Loucy (cell line): ENCODE measurements at regions not wholly inside any gene's neighbourhood (a gene's known extent, or its start where the extent isn't known, plus 50 kb on each side); places are given as distances from the start of the nearest gene placed in this dataset.
A peak's percentile ranks its signal among the peaks of the same experiment; 100 is the strongest.

Source experiments
- H2AFZ ChIP-seq: fragments of 200-600 bp; sonication (generic); 2 replicates; pipeline ENCODE4 v1.6.0; 2016; ENCODE audit warnings: antibody characterized with exemption, mild to moderate bottlenecking, low read length, moderate library complexity
- H3F3A ChIP-seq: fragments of 200-600 bp; 2 replicates; pipeline ENCODE4 v1.6.0; 2016; ENCODE audit warnings: antibody characterized with exemption, low read depth, mild to moderate bottlenecking
- H3K27me3 ChIP-seq: fragments of 200-600 bp; sonication (generic); 2 replicates; pipeline ENCODE4 v1.6.1; 2014; ENCODE audit warnings: low read length, mild to moderate bottlenecking; ENCODE audit not compliant: insufficient read depth, poor library complexity, severe bottlenecking
- H3K36me3 ChIP-seq: fragments of 200-600 bp; sonication (generic); 2 replicates; pipeline ENCODE4 v1.6.1; 2016; ENCODE audit warnings: low read length; ENCODE audit not compliant: insufficient read depth
- H3K4me1 ChIP-seq: fragments of 200-600 bp; sonication (generic); 2 replicates; pipeline ENCODE4 v1.5.1; 2014; ENCODE audit warnings: low read length, mild to moderate bottlenecking; ENCODE audit not compliant: insufficient read depth, poor library complexity, severe bottlenecking
- H3K4me2 ChIP-seq: fragments of 200-600 bp; sonication (generic); 2 replicates; pipeline ENCODE4 v1.6.0; 2014; ENCODE audit warnings: antibody characterized with exemption, low read length, low read depth, mild to moderate bottlenecking; ENCODE audit not compliant: poor library complexity, severe bottlenecking
- H3K4me3 ChIP-seq: fragments of 200-600 bp; sonication (generic); 2 replicates; pipeline ENCODE4 v1.5.1; 2014; ENCODE audit warnings: low read length, mild to moderate bottlenecking, mixed read lengths; ENCODE audit not compliant: poor library complexity, severe bottlenecking
- H3K79me2 ChIP-seq: fragments of 200-600 bp; sonication (generic); 2 replicates; pipeline ENCODE4 v1.6.1; 2014; ENCODE audit warnings: low read length; ENCODE audit not compliant: insufficient read depth
- H3K9ac ChIP-seq: fragments of 200-600 bp; sonication (generic); 2 replicates; pipeline ENCODE4 v1.6.0; 2014; ENCODE audit warnings: mild to moderate bottlenecking, low read depth, low read length, moderate library complexity; ENCODE audit not compliant: poor library complexity, severe bottlenecking
- H3K9me2 ChIP-seq: fragments of 200-600 bp; sonication (generic); replicated peaks from 2 replicates; pipeline ENCODE4 v1.6.1; 2016; ENCODE audit warnings: low read depth, low read length, mixed read lengths
- H3K9me3 ChIP-seq: fragments of 200-600 bp; sonication (generic); 2 replicates; pipeline ENCODE4 v1.6.1; 2014; ENCODE audit warnings: mild to moderate bottlenecking, antibody characterized with exemption, low read length, low read depth; ENCODE audit not compliant: insufficient read depth
- H4K20me1 ChIP-seq: fragments of 200-600 bp; sonication (generic); 2 replicates; pipeline ENCODE4 v1.6.0; 2014; ENCODE audit warnings: antibody characterized with exemption, low read length, mild to moderate bottlenecking; ENCODE audit not compliant: insufficient read depth, poor library complexity, severe bottlenecking
- EZH2phosphoT487 ChIP-seq: fragments of 200-600 bp; IDR thresholded peaks from 2 replicates; pipeline ENCODE4 v1.6.1; 2018; ENCODE audit warnings: antibody characterized with exemption, mild to moderate bottlenecking, moderate library complexity, borderline replicate concordance
- TF ChIP-seq, protein P1 (sequence below): fragments of 200-600 bp; sonication (generic); conservative IDR thresholded peaks from 2 replicates; pipeline ENCODE4 v1.5.1; 2014; ENCODE audit warnings: mild to moderate bottlenecking, antibody characterized with exemption, low read length

DNA sequence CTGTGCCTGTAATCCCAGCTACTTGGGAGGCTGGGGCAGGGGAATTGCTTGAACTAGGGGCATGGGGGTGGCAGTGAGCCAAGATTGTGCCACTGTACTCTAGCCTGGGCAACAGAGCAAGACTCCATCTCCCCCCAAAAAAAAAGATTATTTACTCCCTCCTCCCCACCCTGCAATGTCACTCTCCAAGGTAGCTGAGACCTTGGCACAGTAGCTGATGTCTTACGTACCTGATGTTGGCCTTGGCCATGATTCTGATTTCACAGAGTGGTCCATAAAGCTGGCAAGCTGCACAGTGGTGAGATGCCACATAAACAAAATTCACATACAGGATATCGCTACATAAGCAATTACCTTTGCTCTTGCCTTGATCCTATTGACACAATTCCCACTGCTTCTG lies 108.5 kb downstream of the CAVIN4 start:
- no peaks in the 10 kb centered on the region for H3K79me2 ChIP-seq
- H3F3A ChIP-seq: no peaks in the 10 kb centered on the region
- H3K9ac ChIP-seq: no peak overlapping the region
- no peak for TF ChIP-seq EZH2phosphoT487
- TF ChIP-seq, protein P1, sequence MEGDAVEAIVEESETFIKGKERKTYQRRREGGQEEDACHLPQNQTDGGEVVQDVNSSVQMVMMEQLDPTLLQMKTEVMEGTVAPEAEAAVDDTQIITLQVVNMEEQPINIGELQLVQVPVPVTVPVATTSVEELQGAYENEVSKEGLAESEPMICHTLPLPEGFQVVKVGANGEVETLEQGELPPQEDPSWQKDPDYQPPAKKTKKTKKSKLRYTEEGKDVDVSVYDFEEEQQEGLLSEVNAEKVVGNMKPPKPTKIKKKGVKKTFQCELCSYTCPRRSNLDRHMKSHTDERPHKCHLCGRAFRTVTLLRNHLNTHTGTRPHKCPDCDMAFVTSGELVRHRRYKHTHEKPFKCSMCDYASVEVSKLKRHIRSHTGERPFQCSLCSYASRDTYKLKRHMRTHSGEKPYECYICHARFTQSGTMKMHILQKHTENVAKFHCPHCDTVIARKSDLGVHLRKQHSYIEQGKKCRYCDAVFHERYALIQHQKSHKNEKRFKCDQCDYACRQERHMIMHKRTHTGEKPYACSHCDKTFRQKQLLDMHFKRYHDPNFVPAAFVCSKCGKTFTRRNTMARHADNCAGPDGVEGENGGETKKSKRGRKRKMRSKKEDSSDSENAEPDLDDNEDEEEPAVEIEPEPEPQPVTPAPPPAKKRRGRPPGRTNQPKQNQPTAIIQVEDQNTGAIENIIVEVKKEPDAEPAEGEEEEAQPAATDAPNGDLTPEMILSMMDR: no peak
- no peaks in the 10 kb centered on the region for H3K9me3 ChIP-seq
- H3K27me3 ChIP-seq: no peaks in the 10 kb centered on the region
- no peak overlapping the region for H2AFZ ChIP-seq
- H3K4me2 ChIP-seq: no peak overlapping the region
- H3K36me3 ChIP-seq: no peaks in the 10 kb centered on the region
- H3K9me2 ChIP-seq: no peaks in the 10 kb centered on the region
- H3K4me3 ChIP-seq: no peak overlapping the region
- H3K4me1 ChIP-seq: peaks cover 17% of the 10 kb centered on the region
- H4K20me1 ChIP-seq: no peaks in the 10 kb centered on the region

DNA sequence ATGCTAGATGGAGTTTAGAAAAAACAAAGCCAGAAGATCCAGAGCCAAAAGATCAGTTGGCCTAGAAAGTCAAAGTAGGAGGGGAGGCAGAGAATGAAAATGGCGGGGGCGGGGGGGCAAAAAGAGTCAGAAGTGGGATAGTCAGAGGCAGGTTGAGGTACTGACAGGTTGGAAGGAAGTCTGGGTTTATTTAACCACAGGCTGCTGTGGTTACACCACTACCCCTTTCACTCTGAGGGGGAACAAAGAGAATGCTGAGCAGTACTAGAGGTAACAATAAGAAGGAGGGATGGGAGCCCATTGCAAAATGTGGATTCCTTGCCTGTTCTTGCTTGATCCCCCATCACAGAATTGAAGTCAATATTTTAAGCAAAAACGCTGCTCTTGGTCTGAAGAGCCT lies 111.8 kb downstream of the CAVIN4 start:
- Histone ChIP-seq H3K9ac (peak overlapping the region; percentile 55), H3K36me3 (no peaks in the 10 kb centered on the region), H3K4me3 (peak overlapping the region; percentile 41), H3K4me2 (peak overlapping the region; percentile 56), H3K9me3 (no peaks in the 10 kb centered on the region), H3K79me2 (no peaks in the 10 kb centered on the region), H2AFZ (0 out of 2 replicates have a peak overlapping the region, but pooled peaks have one; percentile 37), H3K27me3 (no peaks in the 10 kb centered on the region), H3F3A (no peaks in the 10 kb centered on the region), H3K4me1 (peaks cover 17% of the 10 kb centered on the region), H4K20me1 (no peaks in the 10 kb centered on the region), H3K9me2 (no peaks in the 10 kb centered on the region)
- TF ChIP-seq, protein P1: no peak
- TF ChIP-seq EZH2phosphoT487: no peak

DNA sequence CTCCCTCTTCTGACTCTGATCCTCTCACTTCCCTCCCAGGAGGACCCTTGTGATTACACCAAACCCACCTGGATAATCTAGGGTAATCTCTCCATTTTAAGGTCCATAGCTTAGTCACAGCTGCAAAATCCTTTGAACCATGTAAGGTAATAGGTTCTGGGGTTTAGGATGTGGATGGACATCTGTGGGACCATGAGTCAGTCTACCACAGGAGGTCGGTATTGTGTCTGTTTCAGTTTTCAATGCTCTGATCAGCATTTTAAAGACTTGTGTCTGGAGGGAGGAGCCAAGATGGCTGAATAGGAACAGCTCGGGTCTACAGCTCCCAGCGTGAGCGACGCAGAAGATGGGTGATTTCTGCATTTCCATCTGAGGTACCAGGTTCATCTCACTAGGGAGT lies 112.6 kb downstream of the CAVIN4 start:
- H3K27me3 ChIP-seq: no peaks in the 10 kb centered on the region
- peak overlapping the region; percentile 41 for H3K4me3 ChIP-seq
- no peaks in the 10 kb centered on the region for H3K9me3 ChIP-seq
- H4K20me1 ChIP-seq: no peaks in the 10 kb centered on the region
- no peaks in the 10 kb centered on the region for H3K9me2 ChIP-seq
- H3K4me2 ChIP-seq: peak overlapping the region; percentile 56
- H3K79me2 ChIP-seq: no peaks in the 10 kb centered on the region
- H3K9ac ChIP-seq: peak overlapping the region; percentile 55
- 0 out of 2 replicates have a peak overlapping the region, but pooled peaks have one; percentile 0 for H2AFZ ChIP-seq
- H3K36me3 ChIP-seq: no peaks in the 10 kb centered on the region
- no peak for TF ChIP-seq EZH2phosphoT487
- TF ChIP-seq, protein P1: peak; percentile 32; the same call in 1 of the 2 replicates
- H3F3A ChIP-seq: no peaks in the 10 kb centered on the region
- peaks cover 17% of the 10 kb centered on the region for H3K4me1 ChIP-seq
